OCI-LY3 (cell line): ENCODE measurements at regions not wholly inside any gene's neighbourhood (a gene's known extent, or its start where the extent isn't known, plus 50 kb on each side); places are given as distances from the start of the nearest gene placed in this dataset.

ENCODE experiments used
- CTCF ChIP-seq: fragments of 200-600, 300-600 bp; sonication (generic); IDR thresholded peaks from 2 replicates; pipeline ENCODE4 v1.5.1; 2014; ENCODE audit warnings: antibody characterized with exemption, low read length, low read depth
- EZH2phosphoT487 ChIP-seq: fragments of 200-600 bp; shearing (Covaris generic); IDR thresholded peaks from 2 replicates; pipeline ENCODE4 v1.6.1; 2018; ENCODE audit warnings: antibody characterized with exemption, mixed run types, low read depth

DNA sequence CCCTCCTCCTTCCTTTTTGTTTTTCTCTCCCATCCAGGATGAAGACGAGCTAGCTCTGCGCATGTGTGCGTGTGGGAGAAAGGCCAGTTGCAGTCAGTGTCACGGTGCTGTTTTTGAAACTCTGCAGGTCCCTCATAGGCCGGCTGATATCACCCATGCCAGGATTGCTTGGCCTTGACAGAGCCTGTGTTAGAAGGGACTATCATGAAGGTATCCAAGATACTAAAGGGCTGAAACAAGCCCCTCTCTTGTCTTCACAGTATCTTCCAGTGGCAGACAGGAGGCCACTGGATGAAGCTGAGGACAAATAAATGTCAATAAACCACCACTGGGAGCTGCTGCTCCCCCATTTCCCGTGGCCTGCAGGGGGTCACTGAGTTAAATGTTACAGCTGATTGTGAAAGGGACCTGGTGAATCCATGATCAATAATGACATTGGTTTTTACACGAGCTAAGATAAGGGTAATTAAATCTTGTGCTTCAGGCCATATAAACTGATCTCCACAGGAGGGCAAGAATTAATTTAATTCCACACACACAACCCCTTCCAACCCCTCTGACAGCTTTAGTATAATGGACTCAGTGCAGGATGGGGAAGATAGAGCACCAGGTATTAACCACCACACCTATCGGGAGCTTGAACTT lies 64.6 kb upstream of the TARBP1 start:
- no peak for TF ChIP-seq CTCF
- no peak for TF ChIP-seq EZH2phosphoT487
